ENCODE measurements at regions not wholly inside any gene's neighbourhood (a gene's known extent, or its start where the extent isn't known, plus 50 kb on each side); places are given as distances from the start of the nearest gene placed in this dataset.

- H3K4me3 ChIP-seq (ENCODE audit: low read depth, low read length): no peak overlapping the region
- TF ChIP-seq CTCF (IDR thresholded peaks at IDR 0.05; ENCODE audit: insufficient read depth, low read depth, low read length, missing control alignments): no peak
- DNase-seq (ENCODE audit: low read depth): no peak
Observed at GRCh38 chr5:115439639-115440038, 104.9 kb downstream of the FEM1C start.

GRCh38 chr5:115439042-115439441 lies 105.5 kb downstream of the FEM1C start:
- no peak overlapping the region for H3K4me3 ChIP-seq (ENCODE audit: low read depth, low read length)
- DNase-seq (ENCODE audit: low read depth): no peak
- TF ChIP-seq CTCF (IDR thresholded peaks at IDR 0.05; ENCODE audit: insufficient read depth, low read depth, low read length, missing control alignments): no peak

- TF ChIP-seq CTCF (IDR thresholded peaks at IDR 0.05; ENCODE audit: insufficient read depth, low read depth, low read length, missing control alignments): no peak
- peak; percentile 38 for DNase-seq (ENCODE audit: low read depth)
- no peak overlapping the region for H3K4me3 ChIP-seq (ENCODE audit: low read depth, low read length)
Observed at GRCh38 chr5:115435778-115436712, 108.5 kb downstream of the FEM1C start.

GRCh38 chr5:115435065-115435777 lies 109.4 kb downstream of the FEM1C start:
- no peak for TF ChIP-seq CTCF (IDR thresholded peaks at IDR 0.05; ENCODE audit: insufficient read depth, low read depth, low read length, missing control alignments)
- no peak overlapping the region for H3K4me3 ChIP-seq (ENCODE audit: low read depth, low read length)
- DNase-seq (ENCODE audit: low read depth): no peak

- no peak overlapping the region for H3K4me3 ChIP-seq (ENCODE audit: low read depth, low read length)
- peak; percentile 12 for DNase-seq (ENCODE audit: low read depth)
- TF ChIP-seq CTCF (IDR thresholded peaks at IDR 0.05; ENCODE audit: insufficient read depth, low read depth, low read length, missing control alignments): no peak
Observed at GRCh38 chr5:115433918-115434317, 110.7 kb downstream of the FEM1C start.

GRCh38 chr5:115432691-115433090 lies 111.9 kb downstream of the FEM1C start:
- no peak overlapping the region for H3K4me3 ChIP-seq (ENCODE audit: low read depth, low read length)
- TF ChIP-seq CTCF (IDR thresholded peaks at IDR 0.05; ENCODE audit: insufficient read depth, low read depth, low read length, missing control alignments): no peak
- no peak for DNase-seq (ENCODE audit: low read depth)

Measured in GM12865 (cell line).